Astrocyte of the hippocampus (primary cell): ENCODE measurements at regions not wholly inside any gene's neighbourhood (a gene's known extent, or its start where the extent isn't known, plus 50 kb on each side); places are given as distances from the start of the nearest gene placed in this dataset.
"Not testable (repeated sequence)": the region's sequence is repeated elsewhere in the genome, so short reads cannot be mapped to it uniquely, and the experiment has no call there.

ENCODE experiments used
- DNase-seq: peaks from one replicate; pipeline ENCODE4 v3.0.0; 2011; ENCODE audit warnings: low read depth, low spot score

DNA sequence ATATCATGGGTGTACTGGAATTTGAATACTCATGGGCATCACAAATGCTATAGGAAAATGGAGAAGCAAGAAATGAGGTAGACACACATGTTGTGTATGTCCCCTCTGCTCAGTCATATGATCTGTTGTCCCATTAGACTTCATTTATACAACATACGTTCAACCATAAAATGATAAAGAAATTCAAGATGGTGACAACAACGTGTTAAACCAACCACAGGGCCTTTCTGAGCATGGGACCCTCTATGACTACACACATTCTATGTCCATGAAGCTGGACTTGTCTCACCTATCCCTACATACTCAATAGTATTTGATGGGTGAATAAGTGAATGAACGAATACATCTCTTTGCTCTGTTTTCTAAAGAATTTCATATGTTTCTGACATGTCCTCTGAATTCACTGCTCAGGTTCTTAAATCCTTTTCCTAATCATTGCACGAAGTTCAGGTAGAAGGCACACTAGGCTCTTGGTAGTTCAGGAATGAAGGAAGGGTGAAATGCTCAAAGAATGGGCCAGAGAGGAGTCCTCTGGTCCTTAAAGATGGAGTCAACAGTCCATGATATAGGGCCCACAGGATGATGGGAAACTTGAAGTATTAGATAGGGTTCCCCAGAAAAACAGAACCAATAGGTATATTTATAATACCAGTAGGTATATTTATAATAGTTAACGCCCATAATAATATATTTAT lies 105.7 kb upstream of the PPM1H start:
- no peak for DNase-seq

DNA sequence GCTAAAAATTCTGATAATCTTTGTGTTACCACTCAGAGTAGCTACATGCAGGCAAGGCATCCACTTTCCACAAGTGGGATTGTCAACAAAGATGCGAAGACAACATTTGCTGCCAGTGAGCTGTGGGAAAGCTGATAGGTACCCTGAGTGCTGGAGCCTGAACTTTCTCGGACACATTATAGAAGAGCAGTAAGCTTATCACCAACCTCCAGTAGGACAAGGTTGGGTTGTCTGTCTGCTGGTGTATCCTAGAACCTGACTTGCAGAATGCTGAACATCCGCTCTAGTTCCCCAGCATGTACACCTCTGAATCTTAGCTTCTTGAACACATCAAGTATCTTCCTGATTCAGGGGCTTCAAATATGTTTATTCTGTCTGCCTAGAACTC lies 103.8 kb upstream of the PPM1H start:
- DNase-seq: no peak

- no peak for DNase-seq
Measured at GRCh38 chr12:63037746-63038712, 103.1 kb upstream of the PPM1H start.

- DNase-seq: no peak
Measured at GRCh38 chr12:63036974-63037335, 102.0 kb upstream of the PPM1H start.

DNA sequence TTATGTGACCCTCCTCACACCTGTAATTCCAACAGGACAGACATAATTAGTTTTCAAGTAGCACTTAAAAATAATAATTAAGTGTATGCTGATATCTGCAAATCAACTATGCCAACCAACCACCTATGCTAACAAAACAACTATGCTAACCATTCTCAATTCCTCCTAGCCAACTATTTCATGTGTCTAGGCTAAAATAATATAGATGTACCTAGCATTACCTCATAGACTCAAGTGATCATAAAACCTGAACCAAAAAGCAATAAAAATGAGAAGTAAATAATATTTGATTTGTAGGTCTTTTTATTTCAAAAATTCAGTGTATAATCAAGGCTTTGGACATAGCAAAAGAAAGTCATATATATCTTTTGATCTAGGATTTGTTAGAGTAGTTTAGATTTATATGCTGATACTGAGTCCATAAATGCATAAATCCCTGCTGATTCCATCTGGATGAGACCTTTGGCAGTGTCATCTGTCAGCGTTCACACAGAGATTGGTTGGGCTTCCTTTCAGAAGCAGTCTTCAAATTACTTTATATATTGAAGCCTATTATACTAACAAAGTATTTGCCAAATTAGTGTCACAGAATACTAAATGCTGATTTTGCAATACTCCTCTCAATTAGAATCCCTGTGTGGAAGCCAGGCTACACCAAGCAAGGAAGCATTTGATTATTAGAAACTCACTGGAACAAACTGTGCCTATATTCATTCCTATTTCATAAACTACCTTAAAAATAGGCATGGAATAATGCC lies 101.4 kb upstream of the PPM1H start:
- no peak for DNase-seq

- DNase-seq: no peak
Measured at GRCh38 chr12:63034601-63035000, 99.7 kb upstream of the PPM1H start.

- DNase-seq: no peak
Measured at GRCh38 chr12:63029676-63030075, 94.7 kb upstream of the PPM1H start.

GRCh38 chr12:63028951-63029350 lies 94.0 kb upstream of the PPM1H start:
- no peak for DNase-seq

DNA sequence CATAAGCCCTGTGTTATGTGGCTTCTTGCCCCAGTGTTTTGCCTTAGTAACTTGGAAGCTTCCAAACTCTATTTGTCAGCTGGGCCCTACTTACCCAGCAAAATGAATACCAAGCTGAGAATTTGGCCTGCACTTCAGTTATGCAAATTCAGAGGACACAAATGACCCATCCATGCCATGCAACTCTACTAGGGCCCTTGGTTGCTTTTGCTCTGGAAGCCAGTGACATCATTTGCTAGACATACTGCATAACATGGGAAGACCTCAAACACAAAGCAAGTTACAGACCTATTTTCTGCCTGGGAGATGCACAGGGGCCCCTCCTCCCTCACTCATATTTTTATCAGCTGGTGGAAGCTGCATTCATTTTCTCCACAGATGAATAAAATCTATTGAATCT lies 90.2 kb upstream of the PPM1H start:
- no peak for DNase-seq

GRCh38 chr12:63023926-63024325 lies 89.0 kb upstream of the PPM1H start:
- no peak for DNase-seq

GRCh38 chr12:63021116-63021515 lies 86.2 kb upstream of the PPM1H start:
- no peak for DNase-seq

DNA sequence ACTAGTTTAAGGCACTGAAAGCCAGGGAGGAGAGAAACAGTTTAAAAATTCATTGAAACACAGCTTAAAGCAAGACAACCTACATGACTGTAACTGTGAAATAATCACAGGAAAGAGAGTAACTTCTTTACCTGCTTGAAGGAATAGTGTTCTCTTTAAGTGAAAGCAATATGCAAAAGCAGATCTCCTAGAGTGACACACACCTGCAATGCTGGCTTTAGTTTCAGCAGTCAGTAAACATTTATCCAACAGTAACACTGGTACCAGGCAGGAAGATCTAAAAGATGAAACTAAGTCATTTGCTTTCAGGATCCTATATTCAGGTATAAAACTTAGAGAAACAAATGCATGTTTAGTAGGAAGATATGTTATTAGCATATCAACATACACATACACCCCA lies 85.3 kb upstream of the PPM1H start:
- DNase-seq: no peak

- no peak for DNase-seq
Measured at GRCh38 chr12:63018273-63018672, 83.3 kb upstream of the PPM1H start.

DNA sequence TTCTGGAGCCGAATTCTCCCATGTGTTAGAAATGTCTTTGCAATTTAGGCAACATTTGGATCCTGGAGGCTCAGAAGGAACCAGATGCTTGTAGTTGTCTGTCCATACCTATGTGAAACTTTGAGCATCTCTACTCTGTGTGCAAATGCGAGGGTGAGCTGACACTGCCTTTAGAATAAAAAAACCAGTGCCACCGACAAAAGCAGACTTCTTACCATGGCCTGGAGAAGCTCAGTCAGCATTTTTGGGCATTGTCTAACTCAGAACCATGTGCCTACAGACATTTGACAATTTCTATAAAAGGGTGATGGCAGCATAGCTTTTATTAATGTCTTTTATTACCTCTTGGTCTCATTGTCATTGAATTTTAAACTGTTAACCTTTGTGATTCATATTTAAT lies 78.4 kb upstream of the PPM1H start:
- no peak for DNase-seq

GRCh38 chr12:63010698-63011097 lies 75.7 kb upstream of the PPM1H start:
- DNase-seq: no peak

GRCh38 chr12:63008372-63008771 lies 73.4 kb upstream of the PPM1H start:
- no peak for DNase-seq

GRCh38 chr12:63007726-63008125 lies 72.8 kb upstream of the PPM1H start:
- no peak for DNase-seq

GRCh38 chr12:63006536-63006935 lies 71.6 kb upstream of the PPM1H start:
- no peak for DNase-seq

DNA sequence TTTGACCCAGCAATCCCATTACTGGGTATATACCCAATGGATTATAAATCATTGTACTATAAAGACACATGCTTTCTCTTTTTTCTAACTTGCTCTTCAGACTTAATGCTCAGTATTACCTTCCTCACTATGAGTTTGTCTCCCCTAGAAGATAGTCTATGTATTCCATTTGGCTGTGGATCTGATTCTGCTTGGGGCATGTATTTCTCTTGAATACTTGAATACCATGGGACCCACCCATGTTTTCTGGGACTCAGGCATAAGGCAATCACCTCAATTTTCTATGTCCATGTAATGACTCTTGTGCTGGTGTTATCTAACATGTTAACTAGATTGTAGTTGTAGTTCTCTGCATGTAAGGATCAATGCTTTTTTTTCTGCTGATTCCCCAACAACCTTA lies 70.4 kb upstream of the PPM1H start:
- no peak for DNase-seq

- DNase-seq: no peak
Measured at GRCh38 chr12:63003223-63003819, 68.4 kb upstream of the PPM1H start.

GRCh38 chr12:63002059-63002458 lies 67.1 kb upstream of the PPM1H start:
- DNase-seq: not testable (repeated sequence)

DNA sequence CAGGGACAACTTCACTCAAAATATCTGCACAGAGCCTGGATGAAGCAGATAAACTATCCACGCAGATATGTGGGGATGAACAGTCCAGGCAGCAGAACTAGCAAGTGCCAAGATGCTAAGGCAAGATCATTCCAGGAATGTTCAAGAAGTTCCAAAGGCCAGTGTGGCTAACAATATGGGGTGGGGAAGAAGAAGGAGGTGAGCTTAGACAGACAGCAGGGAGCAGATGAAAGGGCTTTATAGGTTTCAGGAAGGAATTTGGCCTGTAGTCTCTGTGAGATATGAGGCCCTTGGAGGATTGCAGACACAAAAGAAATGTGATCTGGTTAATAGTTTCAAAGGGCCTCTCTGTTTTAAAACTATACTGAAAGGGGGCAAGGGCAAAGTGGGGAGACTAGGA lies 63.5 kb upstream of the PPM1H start:
- DNase-seq: no peak
